ENCODE measurements at regions not wholly inside any gene's neighbourhood (a gene's known extent, or its start where the extent isn't known, plus 50 kb on each side); places are given as distances from the start of the nearest gene placed in this dataset.

DNA sequence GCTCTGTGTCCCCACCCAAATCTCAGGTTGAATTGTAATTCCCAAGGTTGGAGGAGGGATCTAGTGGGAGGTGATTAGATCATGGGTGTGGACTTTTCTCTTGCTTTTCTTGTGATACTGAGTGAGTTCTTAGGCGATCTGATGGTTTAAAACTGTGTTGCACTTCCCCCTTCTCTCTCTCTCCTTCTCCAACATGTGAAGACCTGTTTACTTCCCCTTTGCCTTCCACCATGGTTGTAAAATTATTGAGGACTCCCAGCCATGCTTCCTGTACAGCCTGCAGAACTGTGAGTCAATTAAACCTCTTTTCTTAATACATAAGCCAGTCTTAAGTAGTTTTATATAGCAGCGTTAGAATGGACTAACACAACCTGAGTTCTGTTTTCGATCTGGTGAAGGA, 738.2 kb downstream of the ARAP2 start:
- ATAC-seq: no peak
- TF ChIP-seq ZC3H10 (CRISPR knock-in tag; IDR thresholded peaks at IDR 0.05) (no peak), BACH2 (CRISPR knock-in tag; IDR thresholded peaks at IDR 0.05; ENCODE audit: borderline replicate concordance) (no peak), RARB (CRISPR knock-in tag; IDR thresholded peaks at IDR 0.05) (no peak), TOX (CRISPR knock-in tag; IDR thresholded peaks at IDR 0.05; ENCODE audit: borderline replicate concordance) (no peak), ZNF565 (CRISPR knock-in tag; conservative IDR thresholded peaks at IDR 0.05; ENCODE audit: low read depth) (no peak), ZNF8 (CRISPR knock-in tag; IDR thresholded peaks at IDR 0.05) (no peak)
- TF ChIP-seq, protein P1, sequence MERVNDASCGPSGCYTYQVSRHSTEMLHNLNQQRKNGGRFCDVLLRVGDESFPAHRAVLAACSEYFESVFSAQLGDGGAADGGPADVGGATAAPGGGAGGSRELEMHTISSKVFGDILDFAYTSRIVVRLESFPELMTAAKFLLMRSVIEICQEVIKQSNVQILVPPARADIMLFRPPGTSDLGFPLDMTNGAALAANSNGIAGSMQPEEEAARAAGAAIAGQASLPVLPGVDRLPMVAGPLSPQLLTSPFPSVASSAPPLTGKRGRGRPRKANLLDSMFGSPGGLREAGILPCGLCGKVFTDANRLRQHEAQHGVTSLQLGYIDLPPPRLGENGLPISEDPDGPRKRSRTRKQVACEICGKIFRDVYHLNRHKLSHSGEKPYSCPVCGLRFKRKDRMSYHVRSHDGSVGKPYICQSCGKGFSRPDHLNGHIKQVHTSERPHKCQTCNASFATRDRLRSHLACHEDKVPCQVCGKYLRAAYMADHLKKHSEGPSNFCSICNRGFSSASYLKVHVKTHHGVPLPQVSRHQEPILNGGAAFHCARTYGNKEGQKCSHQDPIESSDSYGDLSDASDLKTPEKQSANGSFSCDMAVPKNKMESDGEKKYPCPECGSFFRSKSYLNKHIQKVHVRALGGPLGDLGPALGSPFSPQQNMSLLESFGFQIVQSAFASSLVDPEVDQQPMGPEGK (CRISPR knock-in tag; IDR thresholded peaks at IDR 0.05; ENCODE audit: borderline replicate concordance): no peak
- TF ChIP-seq, protein P2, sequence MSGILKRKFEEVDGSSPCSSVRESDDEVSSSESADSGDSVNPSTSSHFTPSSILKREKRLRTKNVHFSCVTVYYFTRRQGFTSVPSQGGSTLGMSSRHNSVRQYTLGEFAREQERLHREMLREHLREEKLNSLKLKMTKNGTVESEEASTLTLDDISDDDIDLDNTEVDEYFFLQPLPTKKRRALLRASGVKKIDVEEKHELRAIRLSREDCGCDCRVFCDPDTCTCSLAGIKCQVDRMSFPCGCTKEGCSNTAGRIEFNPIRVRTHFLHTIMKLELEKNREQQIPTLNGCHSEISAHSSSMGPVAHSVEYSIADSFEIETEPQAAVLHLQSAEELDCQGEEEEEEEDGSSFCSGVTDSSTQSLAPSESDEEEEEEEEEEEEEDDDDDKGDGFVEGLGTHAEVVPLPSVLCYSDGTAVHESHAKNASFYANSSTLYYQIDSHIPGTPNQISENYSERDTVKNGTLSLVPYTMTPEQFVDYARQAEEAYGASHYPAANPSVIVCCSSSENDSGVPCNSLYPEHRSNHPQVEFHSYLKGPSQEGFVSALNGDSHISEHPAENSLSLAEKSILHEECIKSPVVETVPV (CRISPR knock-in tag; IDR thresholded peaks at IDR 0.05): no peak

DNA sequence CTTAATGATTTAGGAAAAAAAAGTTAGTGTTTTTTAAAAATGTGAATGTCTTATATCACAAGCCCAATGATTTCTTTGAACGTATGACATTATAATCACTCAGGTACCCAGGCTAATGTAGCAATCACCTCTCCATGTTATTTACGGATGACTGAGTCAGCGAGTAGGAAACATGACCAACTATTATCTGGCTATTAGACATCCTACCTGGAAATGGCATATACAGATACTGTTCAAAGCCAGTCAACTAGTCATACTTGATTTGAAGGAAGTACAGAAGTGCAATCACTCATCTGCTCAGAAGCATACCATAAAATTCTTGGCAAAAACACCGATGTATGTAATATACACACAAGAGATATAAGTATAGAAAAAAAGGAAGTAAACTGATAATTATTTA, 732.5 kb downstream of the ARAP2 start:
- no peak for ATAC-seq

DNA sequence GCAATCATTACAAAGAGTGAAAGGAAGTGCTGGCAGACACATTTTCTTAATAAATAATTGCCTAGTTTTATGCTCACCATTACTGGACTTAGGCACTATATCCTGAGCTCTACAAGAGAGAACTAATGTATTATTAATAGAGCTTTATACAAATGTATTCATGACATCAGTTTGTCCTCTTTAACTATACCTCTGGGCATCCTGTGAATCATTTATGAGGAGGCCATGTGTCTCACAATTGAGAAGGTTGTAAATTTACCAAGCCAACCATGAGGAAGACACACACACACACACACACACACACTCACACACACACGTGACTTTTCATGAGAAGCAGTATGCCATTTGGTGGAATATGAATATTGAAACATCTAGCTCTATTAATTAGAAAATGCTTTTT, 728.2 kb downstream of the ARAP2 start:
- TF ChIP-seq ZNF8 (CRISPR knock-in tag; IDR thresholded peaks at IDR 0.05) (no peak), ARNTL (CRISPR knock-in tag; IDR thresholded peaks at IDR 0.05; ENCODE audit: borderline replicate concordance, low read depth) (no peak), ISL1 (CRISPR knock-in tag; IDR thresholded peaks at IDR 0.05) (no peak)
- TF ChIP-seq, protein P3, sequence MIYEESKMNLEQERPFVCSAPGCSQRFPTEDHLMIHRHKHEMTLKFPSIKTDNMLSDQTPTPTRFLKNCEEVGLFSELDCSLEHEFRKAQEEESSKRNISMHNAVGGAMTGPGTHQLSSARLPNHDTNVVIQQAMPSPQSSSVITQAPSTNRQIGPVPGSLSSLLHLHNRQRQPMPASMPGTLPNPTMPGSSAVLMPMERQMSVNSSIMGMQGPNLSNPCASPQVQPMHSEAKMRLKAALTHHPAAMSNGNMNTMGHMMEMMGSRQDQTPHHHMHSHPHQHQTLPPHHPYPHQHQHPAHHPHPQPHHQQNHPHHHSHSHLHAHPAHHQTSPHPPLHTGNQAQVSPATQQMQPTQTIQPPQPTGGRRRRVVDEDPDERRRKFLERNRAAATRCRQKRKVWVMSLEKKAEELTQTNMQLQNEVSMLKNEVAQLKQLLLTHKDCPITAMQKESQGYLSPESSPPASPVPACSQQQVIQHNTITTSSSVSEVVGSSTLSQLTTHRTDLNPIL (CRISPR knock-in tag; IDR thresholded peaks at IDR 0.05; ENCODE audit: low read depth): no peak

More for the DNA sequence above, 732.5 kb downstream of the ARAP2 start:
- TF ChIP-seq TCF4 (CRISPR knock-in tag; IDR thresholded peaks at IDR 0.05; ENCODE audit: borderline replicate concordance): no peak
- no peak for TF ChIP-seq GLIS3 (CRISPR knock-in tag; IDR thresholded peaks at IDR 0.05)
- no peak for TF ChIP-seq ZFP3 (CRISPR knock-in tag; IDR thresholded peaks at IDR 0.05)
- TF ChIP-seq ZNF70 (CRISPR knock-in tag; IDR thresholded peaks at IDR 0.05): no peak
- no peak for TF ChIP-seq ZNF565 (CRISPR knock-in tag; conservative IDR thresholded peaks at IDR 0.05; ENCODE audit: low read depth)
- no peak for TF ChIP-seq ZNF8 (CRISPR knock-in tag; IDR thresholded peaks at IDR 0.05)
- TF ChIP-seq PPARA (CRISPR knock-in tag; IDR thresholded peaks at IDR 0.05; ENCODE audit: borderline replicate concordance): no peak
- TF ChIP-seq ZC3H10 (CRISPR knock-in tag; IDR thresholded peaks at IDR 0.05): no peak
- no peak for TF ChIP-seq ISL1 (CRISPR knock-in tag; IDR thresholded peaks at IDR 0.05)
- TF ChIP-seq, protein P4, sequence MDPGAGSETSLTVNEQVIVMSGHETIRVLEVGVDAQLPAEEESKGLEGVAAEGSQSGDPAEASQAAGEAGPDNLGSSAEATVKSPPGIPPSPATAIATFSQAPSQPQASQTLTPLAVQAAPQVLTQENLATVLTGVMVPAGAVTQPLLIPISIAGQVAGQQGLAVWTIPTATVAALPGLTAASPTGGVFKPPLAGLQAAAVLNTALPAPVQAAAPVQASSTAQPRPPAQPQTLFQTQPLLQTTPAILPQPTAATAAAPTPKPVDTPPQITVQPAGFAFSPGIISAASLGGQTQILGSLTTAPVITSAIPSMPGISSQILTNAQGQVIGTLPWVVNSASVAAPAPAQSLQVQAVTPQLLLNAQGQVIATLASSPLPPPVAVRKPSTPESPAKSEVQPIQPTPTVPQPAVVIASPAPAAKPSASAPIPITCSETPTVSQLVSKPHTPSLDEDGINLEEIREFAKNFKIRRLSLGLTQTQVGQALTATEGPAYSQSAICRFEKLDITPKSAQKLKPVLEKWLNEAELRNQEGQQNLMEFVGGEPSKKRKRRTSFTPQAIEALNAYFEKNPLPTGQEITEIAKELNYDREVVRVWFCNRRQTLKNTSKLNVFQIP (CRISPR knock-in tag; IDR thresholded peaks at IDR 0.05; ENCODE audit: borderline replicate concordance, low read depth): no peak
- TF ChIP-seq ESRRG (CRISPR knock-in tag; IDR thresholded peaks at IDR 0.05): no peak
- TF ChIP-seq SNAI2 (CRISPR knock-in tag; IDR thresholded peaks at IDR 0.05): no peak
- TF ChIP-seq, protein P5, sequence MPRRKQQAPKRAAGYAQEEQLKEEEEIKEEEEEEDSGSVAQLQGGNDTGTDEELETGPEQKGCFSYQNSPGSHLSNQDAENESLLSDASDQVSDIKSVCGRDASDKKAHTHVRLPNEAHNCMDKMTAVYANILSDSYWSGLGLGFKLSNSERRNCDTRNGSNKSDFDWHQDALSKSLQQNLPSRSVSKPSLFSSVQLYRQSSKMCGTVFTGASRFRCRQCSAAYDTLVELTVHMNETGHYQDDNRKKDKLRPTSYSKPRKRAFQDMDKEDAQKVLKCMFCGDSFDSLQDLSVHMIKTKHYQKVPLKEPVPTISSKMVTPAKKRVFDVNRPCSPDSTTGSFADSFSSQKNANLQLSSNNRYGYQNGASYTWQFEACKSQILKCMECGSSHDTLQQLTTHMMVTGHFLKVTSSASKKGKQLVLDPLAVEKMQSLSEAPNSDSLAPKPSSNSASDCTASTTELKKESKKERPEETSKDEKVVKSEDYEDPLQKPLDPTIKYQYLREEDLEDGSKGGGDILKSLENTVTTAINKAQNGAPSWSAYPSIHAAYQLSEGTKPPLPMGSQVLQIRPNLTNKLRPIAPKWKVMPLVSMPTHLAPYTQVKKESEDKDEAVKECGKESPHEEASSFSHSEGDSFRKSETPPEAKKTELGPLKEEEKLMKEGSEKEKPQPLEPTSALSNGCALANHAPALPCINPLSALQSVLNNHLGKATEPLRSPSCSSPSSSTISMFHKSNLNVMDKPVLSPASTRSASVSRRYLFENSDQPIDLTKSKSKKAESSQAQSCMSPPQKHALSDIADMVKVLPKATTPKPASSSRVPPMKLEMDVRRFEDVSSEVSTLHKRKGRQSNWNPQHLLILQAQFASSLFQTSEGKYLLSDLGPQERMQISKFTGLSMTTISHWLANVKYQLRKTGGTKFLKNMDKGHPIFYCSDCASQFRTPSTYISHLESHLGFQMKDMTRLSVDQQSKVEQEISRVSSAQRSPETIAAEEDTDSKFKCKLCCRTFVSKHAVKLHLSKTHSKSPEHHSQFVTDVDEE (CRISPR knock-in tag; IDR thresholded peaks at IDR 0.05): no peak
- no peak for TF ChIP-seq ARNTL (CRISPR knock-in tag; IDR thresholded peaks at IDR 0.05; ENCODE audit: borderline replicate concordance, low read depth)
- TF ChIP-seq OSR1 (CRISPR knock-in tag; IDR thresholded peaks at IDR 0.05): no peak
- no peak for TF ChIP-seq ZFP30 (CRISPR knock-in tag; IDR thresholded peaks at IDR 0.05)
- TF ChIP-seq, protein P1 (CRISPR knock-in tag; IDR thresholded peaks at IDR 0.05; ENCODE audit: borderline replicate concordance): no peak
- TF ChIP-seq CSDC2 (CRISPR knock-in tag; IDR thresholded peaks at IDR 0.05): no peak
- TF ChIP-seq BACH2 (CRISPR knock-in tag; IDR thresholded peaks at IDR 0.05; ENCODE audit: borderline replicate concordance): no peak

More for the DNA sequence above, 728.2 kb downstream of the ARAP2 start:
- no peak for ATAC-seq

Measured in SK-N-SH treated with all-trans-retinoic acid at 6 μM for 48 hours (cell line).